OCI-LY7 (cell line): ENCODE measurements at regions not wholly inside any gene's neighbourhood (a gene's known extent, or its start where the extent isn't known, plus 50 kb on each side); places are given as distances from the start of the nearest gene placed in this dataset.
"Not testable (repeated sequence)": the region's sequence is repeated elsewhere in the genome, so short reads cannot be mapped to it uniquely, and the experiment has no call there.

ENCODE experiments used
- BruUV-seq: library from RNA; stranded (reverse); fragments of 400-500 nt; replicated peaks from 2 replicates; lab custom pipeline; 2021; lab: Mats Ljungman, UMichigan
- CTCF ChIA-PET: fragments of 300-600 bp; sonication (Branson Sonifier 250); formaldehyde crosslinking; loops from one replicate; lab custom pipeline; 2022; ENCODE audit warnings: antibody characterized with exemption; ENCODE audit not compliant: unreplicated experiment; lab: Charles Lee
- POLR2A ChIA-PET: fragments of 300-600 bp; sonication (Branson Sonifier 250); formaldehyde crosslinking; loops from one replicate; lab custom pipeline; 2022; ENCODE audit warnings: antibody characterized with exemption; lab: Charles Lee
- DNase-seq: peaks from one replicate; pipeline ENCODE4 v3.0.0-alpha.2; 2015; ENCODE audit warnings: low spot score
- H2AFZ ChIP-seq: fragments of 200-600 bp; sonication (generic), shearing (Covaris generic); 2 replicates; pipeline ENCODE4 v1.6.1; 2014; ENCODE audit warnings: mild to moderate bottlenecking, antibody characterized with exemption, low read length, moderate library complexity
- H3K27ac ChIP-seq: fragments of 200-600 bp; sonication (generic); 2 replicates; pipeline ENCODE4 v1.5.1; 2014; ENCODE audit warnings: mixed run types, low read depth, mild to moderate bottlenecking, moderate library complexity, low read length, inconsistent platforms; ENCODE audit not compliant: poor library complexity, severe bottlenecking
- H3K36me3 ChIP-seq: fragments of 200-600 bp; sonication (generic); 2 replicates; pipeline ENCODE4 v1.6.1; 2014; ENCODE audit warnings: mild to moderate bottlenecking, antibody characterized with exemption, low read length, moderate library complexity, mixed read lengths; ENCODE audit not compliant: insufficient read depth
- H3K4me1 ChIP-seq: fragments of 200-600 bp; sonication (generic); 2 replicates; pipeline ENCODE4 v1.5.1; 2014; ENCODE audit warnings: mild to moderate bottlenecking, low read length; ENCODE audit not compliant: insufficient read depth, poor library complexity, severe bottlenecking
- H3K4me2 ChIP-seq: fragments of 200-600 bp; sonication (generic); 2 replicates; pipeline ENCODE4 v1.6.1; 2014; ENCODE audit warnings: mild to moderate bottlenecking, low read length
- H3K4me3 ChIP-seq: fragments of 200-600 bp; sonication (generic); 2 replicates; pipeline ENCODE4 v1.5.1; 2014; ENCODE audit warnings: mild to moderate bottlenecking, low read depth, low read length; ENCODE audit not compliant: poor library complexity, severe bottlenecking
- H3K79me2 ChIP-seq: fragments of 200-600 bp; sonication (generic); 2 replicates; pipeline ENCODE4 v1.6.1; 2016; ENCODE audit warnings: low read depth, mild to moderate bottlenecking, low read length, moderate library complexity, mixed read lengths; ENCODE audit not compliant: insufficient read depth
- H3K9me2 ChIP-seq: fragments of 200-600 bp; sonication (generic); 2 replicates; pipeline ENCODE4 v1.6.1; 2016; ENCODE audit warnings: mild to moderate bottlenecking, low read length, mixed read lengths; ENCODE audit not compliant: insufficient read depth
- H3K9me3 ChIP-seq: fragments of 200-600 bp; sonication (generic); 2 replicates; pipeline ENCODE4 v1.6.1; 2014; ENCODE audit warnings: mild to moderate bottlenecking, mixed run types, low read length, mixed read lengths
- H4K20me1 ChIP-seq: fragments of 200-600 bp; sonication (generic); 2 replicates; pipeline ENCODE4 v1.6.1; 2014; ENCODE audit warnings: mild to moderate bottlenecking, antibody characterized with exemption, low read length, moderate library complexity, mixed read lengths; ENCODE audit not compliant: insufficient read depth
- intact Hi-C: fragments of 100-400 bp; cut with micrococcal nuclease; formaldehyde crosslinking; loops from one replicate; pipeline ENCODE4 v1.10.0; 2022; ENCODE audit not compliant: unreplicated experiment

DNA sequence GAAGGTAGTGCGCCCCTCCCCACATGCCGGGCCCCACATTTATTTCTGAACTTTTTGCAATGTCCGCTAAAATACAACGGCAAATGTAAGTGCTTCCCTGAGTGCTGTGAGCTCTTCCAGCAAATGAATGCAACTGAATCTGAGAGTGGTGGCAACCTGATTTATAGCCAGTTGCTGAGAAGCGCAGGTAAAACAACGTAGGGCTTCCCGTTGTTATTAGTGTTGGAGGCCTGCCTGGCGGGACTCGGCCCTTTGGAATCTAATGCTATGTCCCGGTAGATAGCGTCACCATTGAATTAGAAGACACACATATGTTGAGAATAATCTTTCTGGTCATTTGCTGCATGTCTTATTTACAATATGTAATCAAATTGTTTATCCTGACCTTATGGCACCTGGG, 302.7 kb downstream of the CWH43 start:
- H3K4me1 ChIP-seq, H2AFZ ChIP-seq, H3K36me3 ChIP-seq, H3K27ac ChIP-seq, CTCF ChIA-PET, intact Hi-C loops, BruUV-seq, POLR2A ChIA-PET, H3K4me3 ChIP-seq, H4K20me1 ChIP-seq, DNase-seq, H3K9me3 ChIP-seq, H3K9me2 ChIP-seq, H3K79me2 ChIP-seq, H3K4me2 ChIP-seq: not testable (repeated sequence)

DNA sequence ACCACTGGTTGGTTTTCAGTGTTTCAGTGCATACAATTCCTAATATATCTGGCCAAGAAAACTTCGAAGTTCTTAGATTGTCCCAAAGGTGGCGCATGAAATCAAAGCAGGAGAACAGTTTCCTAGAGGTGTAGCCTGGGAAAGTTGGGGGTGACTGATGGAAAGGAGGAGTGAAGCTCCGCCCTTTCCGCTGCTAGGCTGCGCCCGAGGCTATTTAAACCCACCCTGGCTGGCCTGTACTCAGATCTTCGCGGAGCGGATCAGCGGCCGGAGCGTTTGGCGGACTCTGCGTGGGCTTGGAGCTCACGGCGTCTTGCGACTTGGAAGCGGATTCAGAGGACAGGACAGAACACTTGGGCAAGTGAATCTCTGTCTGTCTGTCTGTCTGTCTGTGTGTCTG, 328.7 kb downstream of the CWH43 start:
- H2AFZ ChIP-seq, H3K9me3 ChIP-seq, H3K4me2 ChIP-seq, H3K4me3 ChIP-seq, H4K20me1 ChIP-seq, H3K79me2 ChIP-seq, H3K9me2 ChIP-seq, H3K36me3 ChIP-seq, H3K27ac ChIP-seq, intact Hi-C loops, CTCF ChIA-PET, H3K4me1 ChIP-seq, POLR2A ChIA-PET, BruUV-seq, DNase-seq: not testable (repeated sequence)

GRCh38 chr4:49320725-49321410, 334.8 kb downstream of the CWH43 start:
- POLR2A ChIA-PET, H3K27ac ChIP-seq, H3K4me1 ChIP-seq, DNase-seq, BruUV-seq, H3K79me2 ChIP-seq, H4K20me1 ChIP-seq, H3K4me3 ChIP-seq, CTCF ChIA-PET, intact Hi-C loops, H2AFZ ChIP-seq, H3K36me3 ChIP-seq, H3K9me2 ChIP-seq, H3K9me3 ChIP-seq, H3K4me2 ChIP-seq: not testable (repeated sequence)

GRCh38 chr4:49321511-49322300, 335.6 kb downstream of the CWH43 start:
- H3K79me2 ChIP-seq, H2AFZ ChIP-seq, POLR2A ChIA-PET, H3K27ac ChIP-seq, H4K20me1 ChIP-seq, H3K4me1 ChIP-seq, H3K9me3 ChIP-seq, BruUV-seq, intact Hi-C loops, DNase-seq, CTCF ChIA-PET, H3K9me2 ChIP-seq, H3K36me3 ChIP-seq, H3K4me3 ChIP-seq, H3K4me2 ChIP-seq: not testable (repeated sequence)

DNA sequence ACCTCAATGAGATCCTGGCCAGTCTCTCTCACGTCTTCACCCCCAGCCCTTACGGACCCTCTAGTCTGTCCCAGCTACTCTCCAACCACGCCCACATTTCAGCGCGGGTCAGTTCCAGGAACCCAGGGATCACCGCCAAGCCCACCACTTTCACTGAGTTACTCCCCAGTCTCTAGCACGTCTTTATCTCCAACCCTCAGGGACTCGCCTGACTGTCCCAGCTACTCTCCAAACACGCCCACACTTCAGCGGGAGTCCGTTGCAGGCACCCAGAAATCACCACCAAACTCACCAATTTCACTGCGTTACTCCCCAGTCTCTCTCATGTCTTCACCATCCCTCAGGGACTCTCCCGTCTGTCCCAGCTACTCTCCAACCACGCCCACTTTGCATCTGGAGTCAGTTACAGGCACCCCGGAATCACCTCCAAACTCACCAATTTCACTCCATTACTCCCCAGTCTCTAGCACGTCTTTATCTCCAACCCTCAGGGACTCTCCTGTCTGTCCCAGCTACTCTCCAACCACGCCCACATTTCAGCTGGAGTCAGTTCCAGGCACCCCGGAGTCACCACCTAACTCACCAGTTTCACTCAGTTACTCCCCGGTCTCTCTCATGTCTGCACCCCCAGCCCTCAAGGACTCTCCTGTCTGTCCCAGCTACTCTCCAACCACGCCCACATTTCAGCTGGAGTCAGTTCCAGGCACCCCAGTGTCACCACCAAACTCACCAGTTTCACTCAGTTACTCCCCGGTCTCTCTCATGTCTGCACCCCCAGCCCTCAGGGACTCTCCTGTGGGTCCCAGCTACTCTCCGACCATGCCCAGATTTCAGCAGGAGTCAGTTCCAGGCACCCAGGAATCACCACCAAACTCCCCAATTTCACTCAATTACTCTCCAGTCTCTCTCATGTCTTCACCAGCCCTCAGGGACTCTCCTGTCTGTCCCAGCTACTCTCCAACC, 336.8 kb downstream of the CWH43 start:
- intact Hi-C loops: not testable (repeated sequence)

DNA sequence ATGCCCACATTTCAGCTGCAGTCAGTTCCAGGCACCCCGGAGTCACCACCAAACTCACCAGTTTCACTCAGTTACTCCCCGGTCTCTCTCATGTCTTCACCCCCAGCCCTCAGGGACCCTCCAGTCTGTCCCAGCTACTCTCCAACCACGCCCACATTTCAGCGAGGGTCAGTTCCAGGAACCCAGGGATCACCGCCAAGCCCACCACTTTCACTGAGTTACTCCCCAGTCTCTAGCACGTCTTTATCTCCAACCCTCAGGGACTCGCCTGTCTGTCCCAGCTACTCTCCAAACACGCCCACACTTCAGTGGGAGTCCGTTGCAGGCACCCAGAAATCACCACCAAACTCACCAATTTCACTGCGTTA, 337.5 kb downstream of the CWH43 start:
- H3K4me3 ChIP-seq, H4K20me1 ChIP-seq, CTCF ChIA-PET, BruUV-seq, H3K9me3 ChIP-seq, intact Hi-C loops, DNase-seq, H3K4me2 ChIP-seq, H3K79me2 ChIP-seq, H3K4me1 ChIP-seq, H3K36me3 ChIP-seq, H3K27ac ChIP-seq, H2AFZ ChIP-seq, H3K9me2 ChIP-seq: not testable (repeated sequence)
- POLR2A ChIA-PET: interaction anchor here (0.6 kb wide), 1 partner anchor 37 kb away, joined by 3 read pairs; no protein-coding TSS in a partner anchor

More for the DNA sequence above, 336.8 kb downstream of the CWH43 start:
- H3K9me2 ChIP-seq, H2AFZ ChIP-seq, H3K4me1 ChIP-seq, H3K4me3 ChIP-seq, BruUV-seq, H4K20me1 ChIP-seq, H3K36me3 ChIP-seq, H3K4me2 ChIP-seq, DNase-seq, H3K79me2 ChIP-seq, CTCF ChIA-PET, H3K27ac ChIP-seq, H3K9me3 ChIP-seq: not testable (repeated sequence)
- POLR2A ChIA-PET: interaction anchor here (0.6 kb wide), 1 partner anchor 36 kb away, joined by 3 read pairs; no protein-coding TSS in a partner anchor
